Liver (tissue), 8 donors: ENCODE measurements at regions not wholly inside any gene's neighbourhood (a gene's known extent, or its start where the extent isn't known, plus 50 kb on each side); places are given as distances from the start of the nearest gene placed in this dataset.

Experiments used
- DNase-seq: peaks from one replicate; pipeline ENCODE4 v3.0.0-alpha.2; 2017; ENCODE audit warnings: low spot score
- H3K27ac ChIP-seq, 2 donors: one replicate each; pipeline ENCODE4 v1.7.0; 2013; ENCODE audit warnings: inconsistent platforms in 2 of 2, low read length in 2 of 2, control low read depth in 1 of 2, low read depth in 1 of 2, mild to moderate bottlenecking in 1 of 2
- H3K27me3 ChIP-seq, 4 donors: one replicate each; pipeline versions ENCODE4 v1.6.1 to v1.7.0; 2013; ENCODE audit warnings: low read length in 3 of 4, inconsistent platforms in 1 of 4, mild to moderate bottlenecking in 1 of 4, moderate library complexity in 1 of 4; ENCODE audit not compliant: control insufficient read depth in 4 of 4, insufficient read depth in 4 of 4
- H3K36me3 ChIP-seq, 4 donors: one replicate each; pipeline versions ENCODE4 v1.6.1 to v1.7.0; 2013; ENCODE audit warnings: low read length in 3 of 4, mild to moderate bottlenecking in 3 of 4, low read depth in 1 of 4, moderate library complexity in 1 of 4; ENCODE audit not compliant: control insufficient read depth in 4 of 4, insufficient read depth in 3 of 4
- H3K4me1 ChIP-seq, 4 donors: one replicate each; pipeline versions ENCODE4 v1.6.1 to v1.7.0; 2013; ENCODE audit warnings: low read length in 3 of 4, mild to moderate bottlenecking in 3 of 4, moderate library complexity in 1 of 4; ENCODE audit not compliant: control insufficient read depth in 4 of 4, insufficient read depth in 4 of 4
- H3K4me3 ChIP-seq, 3 donors: one replicate each; pipeline versions ENCODE4 v1.6.1 to v1.7.0; 2013; ENCODE audit warnings: low read length in 3 of 3, control low read depth in 1 of 3, low read depth in 1 of 3, mild to moderate bottlenecking in 1 of 3
- H3K9ac ChIP-seq, 2 donors: one replicate each; pipeline ENCODE4 v1.7.0; 2013; ENCODE audit warnings: low read length in 2 of 2, mild to moderate bottlenecking in 2 of 2, moderate library complexity in 2 of 2, control low read depth in 1 of 2, low read depth in 1 of 2
- H3K9me3 ChIP-seq, 4 donors: one replicate each; pipeline versions ENCODE4 v1.6.1 to v1.7.0; 2013; ENCODE audit warnings: low read length in 3 of 4; ENCODE audit not compliant: control insufficient read depth in 4 of 4
- ATF3 ChIP-seq: IDR thresholded peaks from 2 replicates; pipeline ENCODE4 v1.6.1; 2016; ENCODE audit warnings: antibody characterized with exemption
- EGR1 ChIP-seq, 2 donors: IDR thresholded peaks; 2 replicates each; pipeline ENCODE4 v1.6.1; 2016 to 2018; ENCODE audit warnings: antibody characterized with exemption in 2 of 2, low read depth in 2 of 2
- FOXA1 ChIP-seq: IDR thresholded peaks from 2 replicates; pipeline ENCODE4 v1.6.1; 2016; ENCODE audit warnings: antibody characterized with exemption
- FOXA2 ChIP-seq: IDR thresholded peaks from 2 replicates; pipeline ENCODE4 v1.6.1; 2016; ENCODE audit warnings: antibody characterized with exemption
- GABPA ChIP-seq, 2 donors: IDR thresholded peaks in 1 of 2; conservative IDR thresholded peaks in 1 of 2; 2 replicates each; pipeline ENCODE4 v1.6.1; 2016; ENCODE audit warnings: antibody characterized with exemption in 2 of 2, mild to moderate bottlenecking in 1 of 2, moderate library complexity in 1 of 2
- HNF4A ChIP-seq, 2 donors: conservative IDR thresholded peaks; 2 replicates each; pipeline ENCODE4 v1.6.1; 2016; ENCODE audit warnings: antibody characterized with exemption in 2 of 2, mild to moderate bottlenecking in 2 of 2
- HNF4G ChIP-seq: IDR thresholded peaks from 2 replicates; pipeline ENCODE4 v1.6.1; 2016; ENCODE audit warnings: antibody characterized with exemption
- JUND ChIP-seq, 2 donors: IDR thresholded peaks; 2 replicates each; pipeline ENCODE4 v1.6.1; 2016; ENCODE audit warnings: antibody characterized with exemption in 2 of 2
- MAX ChIP-seq: IDR thresholded peaks from 2 replicates; pipeline ENCODE4 v1.6.1; 2016; ENCODE audit warnings: antibody characterized with exemption
- NR2F2 ChIP-seq: IDR thresholded peaks from 2 replicates; pipeline ENCODE4 v1.6.1; 2016; ENCODE audit warnings: antibody characterized with exemption
- RAD21 ChIP-seq, 2 donors: IDR thresholded peaks; 2 replicates each; pipeline ENCODE4 v1.6.1; 2016; ENCODE audit warnings: antibody characterized with exemption in 2 of 2, mild to moderate bottlenecking in 2 of 2
- RXRA ChIP-seq, 2 donors: IDR thresholded peaks; 2 replicates each; pipeline ENCODE4 v1.6.1; 2017 to 2018; ENCODE audit warnings: antibody characterized with exemption in 2 of 2, mild to moderate bottlenecking in 1 of 2
- SP1 ChIP-seq: IDR thresholded peaks from 2 replicates; pipeline ENCODE4 v1.6.1; 2018; ENCODE audit warnings: antibody characterized with exemption, mild to moderate bottlenecking
- TAF1 ChIP-seq: conservative IDR thresholded peaks from 2 replicates; pipeline ENCODE4 v1.6.1; 2016; ENCODE audit warnings: antibody characterized with exemption, mild to moderate bottlenecking
- YY1 ChIP-seq: IDR thresholded peaks from 2 replicates; pipeline ENCODE4 v1.6.1; 2016; ENCODE audit warnings: antibody characterized with exemption, mild to moderate bottlenecking
- ZBTB33 ChIP-seq: IDR thresholded peaks from 2 replicates; pipeline ENCODE4 v1.6.1; 2016; ENCODE audit warnings: antibody characterized with exemption
- WGBS: extraction: QIAGEN DNeasy Blood & Tissue Kit; methylation state at CpG from one replicate; pipeline ENCODE4 v1.1.7; 2013; 5-methylcytosine and 5-hydroxymethylcytosine counted together
- TF ChIP-seq, protein P1 (sequence below): fragments of 150-350 bp; IDR thresholded peaks from 2 replicates; pipeline ENCODE4 v1.5.1; 2017; ENCODE audit warnings: improper control_type of control experiment, low read depth, low read length; ENCODE audit not compliant: missing input control
- TF ChIP-seq, protein P2 (sequence below): IDR thresholded peaks from 2 replicates; pipeline ENCODE4 v1.6.1; 2016; ENCODE audit warnings: antibody characterized with exemption, mild to moderate bottlenecking
- donor health status: healthy.
- donor health status: healthy.
- donor health status: healthy.
- donor health status: healthy.
- donor health status: healthy.

GRCh38 chr6:159468994-159469393 lies 224.0 kb downstream of the SOD2 start:
- WGBS: 86% methylated on average over 3 of the region's 3 CpGs
- no peak for DNase-seq
- no peak overlapping the region for H3K4me3 ChIP-seq
- no peak for TF ChIP-seq RXRA (IDR thresholded peaks at IDR 0.05)
- no peak for TF ChIP-seq FOXA2
- TF ChIP-seq EGR1 (IDR thresholded peaks at IDR 0.05; ENCODE audit: low read depth in 2 of 2): no peak
- no peak for TF ChIP-seq ATF3
- TF ChIP-seq HNF4G: no peak
- TF ChIP-seq SP1: no peak
- no peak for TF ChIP-seq RAD21 (IDR thresholded peaks at IDR 0.05)
- no peak for TF ChIP-seq FOXA1
- no peak for TF ChIP-seq YY1
- TF ChIP-seq, protein P1, sequence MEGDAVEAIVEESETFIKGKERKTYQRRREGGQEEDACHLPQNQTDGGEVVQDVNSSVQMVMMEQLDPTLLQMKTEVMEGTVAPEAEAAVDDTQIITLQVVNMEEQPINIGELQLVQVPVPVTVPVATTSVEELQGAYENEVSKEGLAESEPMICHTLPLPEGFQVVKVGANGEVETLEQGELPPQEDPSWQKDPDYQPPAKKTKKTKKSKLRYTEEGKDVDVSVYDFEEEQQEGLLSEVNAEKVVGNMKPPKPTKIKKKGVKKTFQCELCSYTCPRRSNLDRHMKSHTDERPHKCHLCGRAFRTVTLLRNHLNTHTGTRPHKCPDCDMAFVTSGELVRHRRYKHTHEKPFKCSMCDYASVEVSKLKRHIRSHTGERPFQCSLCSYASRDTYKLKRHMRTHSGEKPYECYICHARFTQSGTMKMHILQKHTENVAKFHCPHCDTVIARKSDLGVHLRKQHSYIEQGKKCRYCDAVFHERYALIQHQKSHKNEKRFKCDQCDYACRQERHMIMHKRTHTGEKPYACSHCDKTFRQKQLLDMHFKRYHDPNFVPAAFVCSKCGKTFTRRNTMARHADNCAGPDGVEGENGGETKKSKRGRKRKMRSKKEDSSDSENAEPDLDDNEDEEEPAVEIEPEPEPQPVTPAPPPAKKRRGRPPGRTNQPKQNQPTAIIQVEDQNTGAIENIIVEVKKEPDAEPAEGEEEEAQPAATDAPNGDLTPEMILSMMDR: no peak
- TF ChIP-seq NR2F2: no peak
- TF ChIP-seq TAF1: no peak
- H3K27ac ChIP-seq: no peak overlapping the region
- H3K9ac ChIP-seq: no peak overlapping the region
- no peaks in the 10 kb centered on the region for H3K27me3 ChIP-seq
- peaks cover 0 to 3% (median 0%) of the 10 kb centered on the region in 4 donors for H3K4me1 ChIP-seq
- no peaks in the 10 kb centered on the region for H3K36me3 ChIP-seq
- H3K9me3 ChIP-seq: peaks cover 0 to 4% (median 2%) of the 10 kb centered on the region in 4 donors

DNA sequence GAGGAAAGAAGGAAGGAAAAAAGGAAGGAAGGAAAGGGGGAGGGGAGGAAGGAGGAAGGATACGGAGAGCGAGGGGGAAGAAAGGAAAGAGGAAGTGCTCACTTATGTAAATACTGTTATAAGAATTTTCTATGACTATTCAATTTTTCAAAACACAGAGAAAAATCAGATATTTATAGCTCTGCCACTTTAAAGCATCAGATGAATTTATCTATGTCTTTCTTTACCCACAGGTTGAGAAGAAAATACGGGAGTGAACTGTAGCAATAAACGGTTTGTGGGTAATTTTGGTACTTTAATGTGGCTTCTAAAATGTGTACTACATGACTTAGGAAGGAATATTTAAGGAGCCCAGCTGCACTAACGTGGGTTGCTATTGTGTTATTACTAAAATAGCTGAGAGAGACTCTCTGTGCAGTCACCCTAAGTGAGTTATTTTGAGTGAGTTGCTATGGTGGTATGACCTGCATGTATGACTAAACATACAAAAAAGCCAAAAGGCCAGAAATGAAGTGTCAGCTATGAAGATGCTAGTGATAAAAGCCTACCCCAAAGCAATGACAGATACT lies 225.5 kb downstream of the SOD2 start:
- Histone ChIP-seq H3K4me3 (no peak overlapping the region), H3K4me1 (peaks cover 0 to 3% (median 0%) of the 10 kb centered on the region in 4 donors), H3K9ac (no peak overlapping the region), H3K27ac (no peak overlapping the region), H3K27me3 (no peaks in the 10 kb centered on the region), H3K9me3 (peaks cover 0 to 4% (median 2%) of the 10 kb centered on the region in 4 donors), H3K36me3 (no peaks in the 10 kb centered on the region)
- no peak for TF ChIP-seq ZBTB33
- no peak for TF ChIP-seq EGR1 (IDR thresholded peaks at IDR 0.05; ENCODE audit: low read depth in 2 of 2)
- TF ChIP-seq MAX: no peak
- TF ChIP-seq FOXA2: no peak
- TF ChIP-seq SP1: no peak
- no peak for TF ChIP-seq GABPA (IDR thresholded peaks at IDR 0.05 in 1 of 2, conservative IDR thresholded peaks at IDR 0.05 in 1 of 2)
- TF ChIP-seq, protein P2, sequence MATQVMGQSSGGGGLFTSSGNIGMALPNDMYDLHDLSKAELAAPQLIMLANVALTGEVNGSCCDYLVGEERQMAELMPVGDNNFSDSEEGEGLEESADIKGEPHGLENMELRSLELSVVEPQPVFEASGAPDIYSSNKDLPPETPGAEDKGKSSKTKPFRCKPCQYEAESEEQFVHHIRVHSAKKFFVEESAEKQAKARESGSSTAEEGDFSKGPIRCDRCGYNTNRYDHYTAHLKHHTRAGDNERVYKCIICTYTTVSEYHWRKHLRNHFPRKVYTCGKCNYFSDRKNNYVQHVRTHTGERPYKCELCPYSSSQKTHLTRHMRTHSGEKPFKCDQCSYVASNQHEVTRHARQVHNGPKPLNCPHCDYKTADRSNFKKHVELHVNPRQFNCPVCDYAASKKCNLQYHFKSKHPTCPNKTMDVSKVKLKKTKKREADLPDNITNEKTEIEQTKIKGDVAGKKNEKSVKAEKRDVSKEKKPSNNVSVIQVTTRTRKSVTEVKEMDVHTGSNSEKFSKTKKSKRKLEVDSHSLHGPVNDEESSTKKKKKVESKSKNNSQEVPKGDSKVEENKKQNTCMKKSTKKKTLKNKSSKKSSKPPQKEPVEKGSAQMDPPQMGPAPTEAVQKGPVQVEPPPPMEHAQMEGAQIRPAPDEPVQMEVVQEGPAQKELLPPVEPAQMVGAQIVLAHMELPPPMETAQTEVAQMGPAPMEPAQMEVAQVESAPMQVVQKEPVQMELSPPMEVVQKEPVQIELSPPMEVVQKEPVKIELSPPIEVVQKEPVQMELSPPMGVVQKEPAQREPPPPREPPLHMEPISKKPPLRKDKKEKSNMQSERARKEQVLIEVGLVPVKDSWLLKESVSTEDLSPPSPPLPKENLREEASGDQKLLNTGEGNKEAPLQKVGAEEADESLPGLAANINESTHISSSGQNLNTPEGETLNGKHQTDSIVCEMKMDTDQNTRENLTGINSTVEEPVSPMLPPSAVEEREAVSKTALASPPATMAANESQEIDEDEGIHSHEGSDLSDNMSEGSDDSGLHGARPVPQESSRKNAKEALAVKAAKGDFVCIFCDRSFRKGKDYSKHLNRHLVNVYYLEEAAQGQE: no peak
- TF ChIP-seq NR2F2: no peak
- TF ChIP-seq HNF4G: no peak
- no peak for TF ChIP-seq TAF1
- TF ChIP-seq HNF4A (conservative IDR thresholded peaks at IDR 0.05): no peak
- no peak for TF ChIP-seq ATF3
- TF ChIP-seq RAD21 (IDR thresholded peaks at IDR 0.05): no peak
- TF ChIP-seq RXRA (IDR thresholded peaks at IDR 0.05): no peak
- TF ChIP-seq FOXA1: no peak
- TF ChIP-seq JUND (IDR thresholded peaks at IDR 0.05): no peak
- TF ChIP-seq, protein P1: no peak
- no peak for TF ChIP-seq YY1
- no peak for DNase-seq
- WGBS: 75% methylated on average over 5 of the region's 5 CpGs
